Smooth muscle cell of the brain vasculature (primary cell): ENCODE measurements at regions not wholly inside any gene's neighbourhood (a gene's known extent, or its start where the extent isn't known, plus 50 kb on each side); places are given as distances from the start of the nearest gene placed in this dataset.
A peak's percentile ranks its signal among the peaks of the same experiment; 100 is the strongest.
"Not testable (repeated sequence)": the region's sequence is repeated elsewhere in the genome, so short reads cannot be mapped to it uniquely, and the experiment has no call there.

Source experiments
- DNase-seq: peaks from one replicate; pipeline ENCODE4 v3.0.0-alpha.2; 2012; ENCODE audit warnings: low read depth, low spot score

- no peak for DNase-seq
These were observed 67.4 kb downstream of the ARRDC3 start for GRCh38 chr5:91315701-91316100.

GRCh38 chr5:91313757-91314673 is 69.1 kb downstream of the ARRDC3 start:
- DNase-seq = peak; percentile 45

- no peak for DNase-seq
These were observed 70.4 kb downstream of the ARRDC3 start for GRCh38 chr5:91312698-91313097.

- DNase-seq = peak; percentile 98
These were observed 71.2 kb downstream of the ARRDC3 start for GRCh38 chr5:91311697-91312501.

- no peak for DNase-seq
These were observed 71.9 kb downstream of the ARRDC3 start for GRCh38 chr5:91311168-91311696.

- not testable (repeated sequence) for DNase-seq
These were observed 75.0 kb downstream of the ARRDC3 start for GRCh38 chr5:91308157-91308556.

GRCh38 chr5:91307048-91307447 is 76.1 kb downstream of the ARRDC3 start:
- DNase-seq = no peak

- no peak for DNase-seq
These were observed 76.6 kb downstream of the ARRDC3 start for GRCh38 chr5:91306497-91306896.

- no peak for DNase-seq
These were observed 77.5 kb downstream of the ARRDC3 start for GRCh38 chr5:91305640-91306039.

GRCh38 chr5:91304015-91304414 is 79.1 kb downstream of the ARRDC3 start:
- not testable (repeated sequence) for DNase-seq

- DNase-seq = no peak
These were observed 80.2 kb downstream of the ARRDC3 start for GRCh38 chr5:91302958-91303357.

GRCh38 chr5:91302305-91302704 is 80.8 kb downstream of the ARRDC3 start:
- DNase-seq = no peak

- no peak for DNase-seq
These were observed 81.8 kb downstream of the ARRDC3 start for GRCh38 chr5:91301106-91301846.

- DNase-seq = no peak
These were observed 85.1 kb downstream of the ARRDC3 start for GRCh38 chr5:91297994-91298393.

GRCh38 chr5:91296674-91297143 is 86.4 kb downstream of the ARRDC3 start:
- DNase-seq = no peak

- not testable (repeated sequence) for DNase-seq
These were observed 87.0 kb downstream of the ARRDC3 start for GRCh38 chr5:91296102-91296501.

- no peak for DNase-seq
These were observed 90.0 kb downstream of the ARRDC3 start for GRCh38 chr5:91293131-91293530.

GRCh38 chr5:91291628-91292569 is 91.2 kb downstream of the ARRDC3 start:
- DNase-seq = no peak

GRCh38 chr5:91288118-91288916 is 94.8 kb downstream of the ARRDC3 start:
- no peak for DNase-seq
